Mucosa of stomach (tissue), 1 donor: ENCODE measurements at regions not wholly inside any gene's neighbourhood (a gene's known extent, or its start where the extent isn't known, plus 50 kb on each side); places are given as distances from the start of the nearest gene placed in this dataset.

Experiments
- H3K27me3 ChIP-seq: one replicate; pipeline ENCODE4 v1.7.0; 2013; ENCODE audit warnings: mild to moderate bottlenecking, low read length; ENCODE audit not compliant: control insufficient read depth, insufficient read depth
- H3K36me3 ChIP-seq: one replicate; pipeline ENCODE4 v1.7.0; 2013; ENCODE audit warnings: low read length; ENCODE audit not compliant: control insufficient read depth, insufficient read depth
- H3K4me1 ChIP-seq: one replicate; pipeline ENCODE4 v1.7.0; 2013; ENCODE audit warnings: mild to moderate bottlenecking, low read length; ENCODE audit not compliant: control insufficient read depth, insufficient read depth
- H3K4me3 ChIP-seq: one replicate; pipeline ENCODE4 v1.7.0; 2013; ENCODE audit warnings: low read length
- H3K9ac ChIP-seq: one replicate; pipeline ENCODE4 v1.7.0; 2013; ENCODE audit warnings: mild to moderate bottlenecking, low read length, moderate library complexity
- H3K9me3 ChIP-seq: one replicate; pipeline ENCODE4 v1.7.0; 2013; ENCODE audit warnings: mild to moderate bottlenecking, low read length, moderate library complexity; ENCODE audit not compliant: control insufficient read depth
- donor health status: Pancreatic carcinoma.

DNA sequence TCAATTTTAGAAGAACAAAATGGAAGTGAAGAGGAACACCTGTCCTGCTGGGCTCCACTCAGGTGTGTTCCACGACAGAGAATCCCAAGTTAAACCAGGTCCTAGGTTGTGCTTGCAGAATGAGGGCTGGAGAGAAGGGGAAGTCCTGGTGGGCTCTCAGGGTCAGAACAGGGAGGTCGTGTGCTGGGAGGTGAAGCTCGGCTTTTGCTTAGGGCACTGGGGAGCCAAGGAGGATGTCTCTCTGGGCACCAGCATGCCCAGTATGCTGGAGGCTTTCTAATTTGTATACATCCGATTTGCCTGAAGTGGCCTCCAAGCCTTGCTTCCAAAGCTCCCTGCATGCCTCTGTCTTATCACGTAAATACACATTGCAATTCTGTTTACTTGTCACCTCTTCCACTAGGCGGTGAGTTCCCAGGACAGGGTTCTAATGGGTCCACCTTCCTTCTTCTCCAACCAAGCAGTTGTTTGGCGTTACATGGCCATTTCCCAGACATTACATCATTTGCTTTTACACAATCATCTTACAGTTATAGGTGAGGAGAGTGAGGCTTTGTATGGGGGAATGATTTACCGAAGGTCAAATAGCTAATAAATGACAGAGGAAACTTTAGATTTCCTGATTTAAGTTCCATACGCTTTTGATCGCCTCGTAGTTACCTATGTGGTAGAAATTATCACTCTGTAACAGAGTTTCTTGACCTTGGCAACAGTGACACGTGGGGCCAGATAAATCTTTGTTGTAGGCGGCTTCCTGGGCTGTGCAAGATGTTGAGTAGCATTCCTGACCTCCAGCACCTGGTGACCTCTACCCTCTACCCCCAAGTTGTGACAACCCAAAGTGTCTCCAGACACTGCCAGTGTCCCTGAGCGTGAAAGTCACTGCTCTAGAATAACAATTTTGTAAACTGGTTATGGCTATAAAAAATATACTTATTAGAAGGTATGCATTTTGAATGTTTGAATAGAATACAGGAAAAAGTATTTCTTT, 901.5 kb downstream of the TBC1D22A start:
- Histone ChIP-seq H3K27me3 (no peaks in the 10 kb centered on the region), H3K36me3 (no peaks in the 10 kb centered on the region), H3K9ac (no peak overlapping the region), H3K9me3 (no peaks in the 10 kb centered on the region), H3K4me1 (no peaks in the 10 kb centered on the region), H3K4me3 (no peak overlapping the region)

DNA sequence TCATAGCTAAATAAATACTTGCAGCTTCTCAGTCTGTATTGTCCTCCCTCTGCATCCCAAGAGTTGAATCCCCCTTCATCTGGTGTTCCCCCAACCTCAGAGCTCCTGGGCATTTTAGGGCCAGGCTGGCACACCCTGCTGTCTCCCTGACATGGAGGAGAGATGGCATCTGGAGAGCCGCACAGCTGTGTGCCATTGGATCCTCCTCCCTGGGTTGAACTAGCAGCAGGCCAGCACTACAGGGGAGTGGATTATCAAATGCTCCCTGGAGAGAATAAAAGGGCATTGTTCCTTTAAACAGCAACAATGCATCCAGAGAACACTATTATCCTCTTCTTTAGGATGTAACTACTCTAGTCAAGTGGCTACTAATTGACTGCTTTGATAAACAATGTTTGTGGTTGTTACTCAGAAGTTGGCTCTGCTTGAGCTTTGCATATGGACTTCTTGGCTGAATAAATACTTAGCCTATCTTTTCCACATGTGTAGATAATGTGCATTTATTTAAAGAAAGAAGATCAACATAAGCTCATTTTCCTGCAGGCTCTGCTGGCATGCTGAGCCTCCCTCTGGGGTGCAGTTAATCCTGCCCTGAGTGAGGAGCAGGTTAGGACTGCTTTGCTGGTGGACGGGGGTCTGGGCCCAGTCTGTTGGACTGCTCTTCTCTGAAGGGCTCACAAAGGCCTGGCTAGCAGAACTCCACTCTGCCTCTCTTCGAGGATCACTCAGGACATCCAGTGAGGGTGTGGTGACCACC, 897.2 kb downstream of the TBC1D22A start:
- no peaks in the 10 kb centered on the region for H3K27me3 ChIP-seq
- H3K36me3 ChIP-seq: no peaks in the 10 kb centered on the region
- H3K9me3 ChIP-seq: no peaks in the 10 kb centered on the region
- H3K4me3 ChIP-seq: no peak overlapping the region
- no peaks in the 10 kb centered on the region for H3K4me1 ChIP-seq
- H3K9ac ChIP-seq: no peak overlapping the region

DNA sequence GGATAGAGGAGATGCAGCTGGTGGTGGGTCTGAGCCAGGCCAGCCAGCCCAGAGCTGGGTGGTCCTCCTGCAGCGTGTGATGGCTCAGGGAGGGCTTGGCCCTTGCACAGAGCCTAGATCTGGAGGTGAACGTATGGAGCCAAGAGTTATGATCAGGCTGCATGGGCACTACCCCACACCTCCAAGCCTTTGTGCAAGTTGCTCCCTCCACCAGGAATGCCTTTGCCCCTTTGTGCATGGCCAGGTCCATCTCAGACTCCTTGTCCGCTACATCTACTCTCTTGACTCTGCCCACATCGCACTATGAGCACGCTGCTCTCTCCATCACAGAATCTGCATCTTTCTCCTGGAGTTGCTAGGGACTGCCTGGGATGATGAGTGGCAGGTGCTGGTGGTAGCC, 895.7 kb downstream of the TBC1D22A start:
- Histone ChIP-seq H3K4me1 (no peaks in the 10 kb centered on the region), H3K36me3 (no peaks in the 10 kb centered on the region), H3K9ac (no peak overlapping the region), H3K27me3 (no peaks in the 10 kb centered on the region), H3K9me3 (no peaks in the 10 kb centered on the region), H3K4me3 (no peak overlapping the region)

DNA sequence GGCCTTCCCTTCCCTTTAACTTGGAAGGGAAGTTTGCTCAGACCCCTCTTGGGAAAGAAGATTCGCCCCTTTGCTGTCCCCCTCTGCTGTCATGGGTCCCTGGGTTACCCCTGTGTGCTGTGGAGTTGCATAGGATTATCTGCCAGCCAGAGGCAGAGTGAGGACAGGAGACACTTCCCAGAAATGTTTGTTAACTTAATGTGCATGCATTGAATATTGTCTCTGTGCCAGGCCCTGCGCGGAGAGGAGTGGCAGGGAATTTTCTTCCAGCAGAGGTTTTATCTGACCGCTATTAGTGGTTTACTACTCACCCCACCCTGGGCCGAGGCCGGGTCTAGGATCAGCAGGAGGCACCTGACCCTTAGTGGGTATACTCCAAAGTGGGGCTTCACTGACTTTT, 894.8 kb downstream of the TBC1D22A start:
- Histone ChIP-seq H3K4me3 (no peak overlapping the region), H3K36me3 (no peaks in the 10 kb centered on the region), H3K9me3 (no peaks in the 10 kb centered on the region), H3K4me1 (no peaks in the 10 kb centered on the region), H3K9ac (no peak overlapping the region), H3K27me3 (no peaks in the 10 kb centered on the region)

DNA sequence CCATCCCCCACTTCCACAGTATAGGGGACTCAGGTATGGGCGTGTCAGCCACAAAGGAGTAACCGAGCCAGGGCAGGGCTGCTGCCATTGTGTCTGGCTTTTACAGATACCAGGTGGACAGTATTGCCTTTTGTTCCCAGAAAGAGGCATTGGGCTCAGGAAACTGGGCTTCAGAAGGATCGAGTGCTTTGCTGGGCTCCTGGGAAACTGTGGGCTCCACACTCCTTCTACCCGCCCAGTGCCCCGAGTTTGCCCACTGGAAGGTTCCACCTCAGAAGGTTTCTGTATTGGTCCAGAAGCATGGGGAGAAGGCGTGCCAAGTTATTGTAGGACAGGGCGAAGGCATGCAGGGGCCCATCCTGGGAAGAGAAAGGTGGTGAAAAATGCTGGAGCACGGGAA, 894.4 kb downstream of the TBC1D22A start:
- Histone ChIP-seq H3K27me3 (no peaks in the 10 kb centered on the region), H3K4me3 (no peak overlapping the region)

DNA sequence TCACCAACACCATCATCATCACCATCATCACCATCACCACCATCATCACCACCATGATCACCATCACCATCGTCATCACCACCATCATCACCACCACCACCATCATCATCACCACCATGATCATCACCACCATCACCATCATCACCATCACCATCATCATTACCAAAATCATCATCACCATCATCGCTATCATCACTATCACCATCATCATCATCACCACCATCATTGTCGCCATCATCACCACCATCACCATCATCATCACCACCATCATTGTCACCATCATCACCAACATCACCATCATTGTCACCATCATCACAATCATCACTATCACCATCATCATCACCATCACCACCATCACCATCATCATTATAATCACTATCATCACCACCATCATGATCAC, 893.5 kb downstream of the TBC1D22A start:
- no peaks in the 10 kb centered on the region for H3K27me3 ChIP-seq
- H3K36me3 ChIP-seq: no peaks in the 10 kb centered on the region
- no peak overlapping the region for H3K9ac ChIP-seq
- no peaks in the 10 kb centered on the region for H3K4me1 ChIP-seq
- no peak overlapping the region for H3K4me3 ChIP-seq
- no peaks in the 10 kb centered on the region for H3K9me3 ChIP-seq

More for the DNA sequence above, 894.4 kb downstream of the TBC1D22A start:
- Histone ChIP-seq H3K9me3 (no peaks in the 10 kb centered on the region), H3K4me1 (no peaks in the 10 kb centered on the region), H3K36me3 (no peaks in the 10 kb centered on the region), H3K9ac (no peak overlapping the region)

DNA sequence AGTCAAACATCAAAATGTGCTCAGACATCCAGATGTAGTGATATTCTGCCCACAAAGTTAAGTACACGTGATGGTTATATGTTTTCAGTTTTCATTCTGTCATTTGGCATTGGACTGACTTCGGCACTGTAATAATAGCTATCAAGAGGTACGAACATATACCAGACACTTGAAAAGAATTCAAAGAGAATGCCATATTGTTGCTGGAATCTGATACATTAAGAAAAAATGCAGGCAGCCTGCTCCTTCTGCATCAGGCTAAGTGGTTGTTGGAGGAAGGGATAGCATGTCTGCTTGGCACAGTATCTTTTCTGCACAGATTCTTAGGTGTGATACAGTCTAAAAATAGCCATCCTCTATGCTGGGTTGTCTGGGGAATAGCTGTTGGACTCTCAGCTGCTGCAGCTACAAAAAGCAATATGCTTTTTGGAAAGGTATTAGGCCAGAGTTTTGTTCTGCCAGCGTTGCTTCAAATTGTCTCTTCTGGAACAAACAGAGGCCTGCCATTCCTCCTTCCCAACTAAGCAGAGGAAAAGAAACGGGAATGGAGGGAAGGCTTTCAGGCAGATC, 892.6 kb downstream of the TBC1D22A start:
- Histone ChIP-seq H3K9me3 (no peaks in the 10 kb centered on the region), H3K27me3 (no peaks in the 10 kb centered on the region), H3K36me3 (no peaks in the 10 kb centered on the region), H3K4me3 (no peak overlapping the region), H3K9ac (no peak overlapping the region), H3K4me1 (no peaks in the 10 kb centered on the region)

DNA sequence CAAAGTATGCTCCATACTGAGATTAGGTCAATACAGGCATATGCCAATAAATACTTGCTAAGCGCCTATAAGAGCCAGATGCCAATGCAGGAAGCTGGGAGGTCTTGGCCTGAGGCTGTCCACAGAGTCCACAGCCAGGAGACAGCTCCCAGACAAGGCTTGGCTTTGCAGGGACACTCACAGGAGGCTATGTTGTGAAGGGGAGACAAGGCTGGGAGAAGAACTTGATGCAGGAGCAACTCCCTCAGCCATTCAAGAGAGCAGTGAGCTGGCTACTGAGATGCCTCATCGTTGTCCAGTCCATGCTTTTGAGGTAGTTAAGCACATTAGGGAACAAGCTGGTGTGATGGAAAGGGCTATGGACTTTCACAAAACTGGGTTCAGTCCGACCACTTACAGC, 891.5 kb downstream of the TBC1D22A start:
- H3K27me3 ChIP-seq: no peaks in the 10 kb centered on the region
- H3K4me1 ChIP-seq: no peaks in the 10 kb centered on the region
- no peak overlapping the region for H3K9ac ChIP-seq
- no peaks in the 10 kb centered on the region for H3K36me3 ChIP-seq
- H3K9me3 ChIP-seq: no peaks in the 10 kb centered on the region
- no peak overlapping the region for H3K4me3 ChIP-seq

DNA sequence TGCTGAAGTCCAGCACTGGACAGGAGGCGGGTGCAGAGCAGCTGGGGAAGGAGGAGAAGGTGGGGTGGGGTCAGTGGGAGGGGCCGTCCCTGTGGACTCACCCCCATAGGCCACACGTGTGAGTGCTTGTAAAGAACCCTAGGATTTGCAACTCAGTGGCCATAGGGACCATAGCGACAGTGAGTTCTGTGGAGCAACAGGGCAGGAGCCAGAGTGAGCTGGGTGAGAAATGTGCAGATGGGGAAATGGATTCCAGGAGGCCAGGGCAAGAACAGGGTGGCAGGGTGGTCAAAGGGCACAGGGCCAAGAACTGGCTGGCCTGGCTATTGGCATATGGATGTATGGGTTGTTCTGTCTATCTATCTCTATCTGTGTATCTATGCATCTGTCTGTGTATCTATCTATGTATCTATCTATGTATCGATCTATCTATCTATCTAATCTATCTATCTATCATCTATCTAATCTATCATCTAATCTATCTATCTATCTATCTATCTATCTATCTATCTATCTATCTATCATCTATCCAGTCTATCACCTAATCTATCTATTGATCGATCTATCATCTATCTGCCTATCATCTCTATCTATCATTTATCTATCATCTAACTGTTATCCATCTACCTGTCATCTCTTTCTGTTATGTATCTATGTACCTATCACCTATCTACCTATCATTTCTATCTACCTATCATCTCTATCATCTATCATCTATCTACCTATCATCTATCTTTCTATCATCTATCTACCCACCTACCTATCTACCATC, 889.0 kb downstream of the TBC1D22A start:
- no peak overlapping the region for H3K4me3 ChIP-seq
- no peaks in the 10 kb centered on the region for H3K4me1 ChIP-seq
- no peaks in the 10 kb centered on the region for H3K36me3 ChIP-seq
- H3K27me3 ChIP-seq: no peaks in the 10 kb centered on the region
- no peak overlapping the region for H3K9ac ChIP-seq
- H3K9me3 ChIP-seq: no peaks in the 10 kb centered on the region

DNA sequence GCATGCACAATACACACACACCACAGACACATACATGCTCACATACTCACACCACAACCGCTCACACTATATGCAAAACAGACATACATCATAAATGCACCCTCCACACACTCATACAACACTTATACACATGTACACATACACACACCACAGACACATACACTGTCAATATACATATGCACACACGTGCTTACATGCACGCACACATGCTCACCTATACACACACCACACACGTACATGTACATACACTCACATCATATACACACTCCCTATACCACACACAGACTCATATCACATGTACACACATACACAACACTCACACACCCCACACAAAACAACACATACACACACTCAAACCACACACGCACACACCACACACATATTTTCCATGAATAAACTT, 885.3 kb downstream of the TBC1D22A start:
- Histone ChIP-seq H3K27me3 (no peaks in the 10 kb centered on the region), H3K4me3 (no peak overlapping the region), H3K9me3 (no peaks in the 10 kb centered on the region), H3K4me1 (no peaks in the 10 kb centered on the region), H3K9ac (no peak overlapping the region), H3K36me3 (no peaks in the 10 kb centered on the region)

DNA sequence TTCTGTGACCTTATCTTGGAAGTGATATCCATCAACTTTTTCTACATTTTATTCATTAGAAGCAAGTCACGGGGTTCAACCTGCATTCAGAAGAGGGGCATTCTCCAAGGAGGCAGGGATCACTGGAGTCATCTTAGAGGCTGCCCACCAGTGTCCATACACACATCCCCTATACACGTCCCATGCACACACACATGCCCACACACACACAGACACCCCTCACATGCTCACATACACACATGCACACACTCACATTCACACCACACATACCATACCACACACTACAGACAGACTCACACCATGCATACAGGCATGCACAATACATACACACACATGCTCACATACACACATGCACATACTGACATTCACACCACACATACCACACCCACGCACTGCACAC, 884.7 kb downstream of the TBC1D22A start:
- H3K36me3 ChIP-seq: no peaks in the 10 kb centered on the region
- H3K9me3 ChIP-seq: no peaks in the 10 kb centered on the region
- no peak overlapping the region for H3K9ac ChIP-seq
- no peaks in the 10 kb centered on the region for H3K4me1 ChIP-seq
- no peak overlapping the region for H3K4me3 ChIP-seq
- H3K27me3 ChIP-seq: no peaks in the 10 kb centered on the region
